ENCODE measurements at regions not wholly inside any gene's neighbourhood (a gene's known extent, or its start where the extent isn't known, plus 50 kb on each side); places are given as distances from the start of the nearest gene placed in this dataset.

GRCh38 chr5:88370824-88371223, 102.2 kb upstream of the TMEM161B start:
- no peaks in the 10 kb centered on the region for H3K4me1 ChIP-seq (ENCODE audit: control insufficient read depth, insufficient read depth, low read length)
- H4K8ac ChIP-seq (ENCODE audit: low read depth in 2 of 2, low read length in 2 of 2) = no peak overlapping the region
- ChIA-PET POLR2A (ENCODE audit: unreplicated experiment) (no interaction called here), CTCF (no interaction called here)
- no peak overlapping the region for H2AK9ac ChIP-seq (replicated peaks; ENCODE audit: low read depth, low read length, poor library complexity)
- no peak overlapping the region for H3K14ac ChIP-seq (replicated peaks; ENCODE audit: low read depth, low read length)
- H3K4me2 ChIP-seq (ENCODE audit: low read depth, low read length) = no peak overlapping the region
- no peak for ATAC-seq (ENCODE audit: low read depth)
- no peak overlapping the region for H4K5ac ChIP-seq (ENCODE audit: low read depth, low read length)
- H3K56ac ChIP-seq (ENCODE audit: extremely low read depth, insufficient read depth, low read length) = no peak overlapping the region
- H2BK120ac ChIP-seq (ENCODE audit: low read depth, low read length) = no peak overlapping the region
- dilution Hi-C loops (cut with HindIII; ENCODE audit: low sequenced_read_pairs, unreplicated experiment) (no loop called here), in situ Hi-C loops (cut with MboI; ENCODE audit: low sequenced_read_pairs) (no loop called here), intact Hi-C loops (cut with micrococcal nuclease) (no loop called here)
- H3K36me3 ChIP-seq (ENCODE audit: control insufficient read depth, insufficient read depth, low read length) = no peaks in the 10 kb centered on the region
- H3K23ac ChIP-seq (ENCODE audit: low read depth, low read length) = no peak overlapping the region
- TF ChIP-seq MAFK (IDR thresholded peaks at IDR 0.05; ENCODE audit: low read depth, low read length) = peak; percentile 83
- no peak for TF ChIP-seq SMC3 (IDR thresholded peaks at IDR 0.05; ENCODE audit: low read depth, low read length)
- TF ChIP-seq CEBPB (IDR thresholded peaks at IDR 0.05; ENCODE audit: low read depth, low read length) = no peak
- TF ChIP-seq CHD1 (IDR thresholded peaks at IDR 0.05; ENCODE audit: low read depth, low read length) = no peak
- no peak for TF ChIP-seq POLR2A (IDR thresholded peaks at IDR 0.05; ENCODE audit: low read depth, low read length)
- no peak for TF ChIP-seq RCOR1 (IDR thresholded peaks at IDR 0.05; ENCODE audit: insufficient replicate concordance, low read length)
- no peak overlapping the region for H2BK15ac ChIP-seq (ENCODE audit: low read depth, low read length)
- H2AFZ ChIP-seq (replicated peaks; ENCODE audit: low read length, poor library complexity) = no peak overlapping the region
- H2AK5ac ChIP-seq (ENCODE audit: low read depth, low read length) = no peak overlapping the region
- no peak overlapping the region for H4K91ac ChIP-seq (ENCODE audit: insufficient read depth, low read depth, low read length)
- H3K79me1 ChIP-seq (ENCODE audit: low read depth in 1 of 2, low read length in 2 of 2) = no peaks in the 10 kb centered on the region
- BruUV-seq (replicated peaks) = no TSS peak
- no peaks in the 10 kb centered on the region for H3K9me3 ChIP-seq (ENCODE audit: control insufficient read depth, insufficient read depth, low read length)
- H3K4me3 ChIP-seq (ENCODE audit: insufficient read depth, low read depth, low read length) = no peak overlapping the region
- H2BK5ac ChIP-seq (ENCODE audit: low read depth, low read length, poor library complexity, severe bottlenecking) = no peak overlapping the region
- H2BK20ac ChIP-seq (ENCODE audit: low read depth, low read length) = no peak overlapping the region
- no peak overlapping the region for H3K9ac ChIP-seq (ENCODE audit: low read depth, low read length)
- no peak for DNase-seq
- no peak overlapping the region for H3K18ac ChIP-seq (ENCODE audit: low read depth, low read length)
- no peaks in the 10 kb centered on the region for H3K27me3 ChIP-seq (ENCODE audit: control insufficient read depth, insufficient read depth, low read length)
- H3K9me1 ChIP-seq (ENCODE audit: insufficient read depth, low read length) = no peaks in the 10 kb centered on the region
- H4K20me1 ChIP-seq (ENCODE audit: insufficient read depth, low read length) = no peaks in the 10 kb centered on the region
- no peak overlapping the region for H3K27ac ChIP-seq (ENCODE audit: insufficient read depth, low read length)
- no peak overlapping the region for H3K4ac ChIP-seq (ENCODE audit: low read depth, low read length)

Measured in IMR-90 (cell line).